ENCODE measurements at regions not wholly inside any gene's neighbourhood (a gene's known extent, or its start where the extent isn't known, plus 50 kb on each side); places are given as distances from the start of the nearest gene placed in this dataset.

DNA sequence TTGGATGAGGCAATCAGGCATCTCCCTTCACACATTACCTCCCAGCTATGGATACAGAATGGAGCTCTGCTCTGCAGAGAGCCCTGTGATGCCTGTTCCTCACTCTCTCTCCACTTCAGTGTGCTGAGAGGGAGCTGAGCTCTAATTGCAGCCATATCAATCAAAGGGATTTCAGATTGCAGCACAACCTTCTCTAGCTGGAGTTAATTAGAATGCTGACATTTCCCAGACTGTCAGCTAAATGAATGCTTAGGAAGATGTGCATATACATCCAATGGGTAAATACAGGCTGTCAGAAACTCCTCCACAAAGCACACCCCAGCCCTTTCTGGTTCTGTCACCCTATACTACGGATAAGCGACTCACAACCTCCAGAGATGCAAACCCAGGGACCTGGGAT lies 402.6 kb downstream of the EIPR1 start:
- no peak for DNase-seq

GRCh38 chr2:2960441-2961133 lies 417.0 kb downstream of the EIPR1 start:
- no peak for DNase-seq

DNA sequence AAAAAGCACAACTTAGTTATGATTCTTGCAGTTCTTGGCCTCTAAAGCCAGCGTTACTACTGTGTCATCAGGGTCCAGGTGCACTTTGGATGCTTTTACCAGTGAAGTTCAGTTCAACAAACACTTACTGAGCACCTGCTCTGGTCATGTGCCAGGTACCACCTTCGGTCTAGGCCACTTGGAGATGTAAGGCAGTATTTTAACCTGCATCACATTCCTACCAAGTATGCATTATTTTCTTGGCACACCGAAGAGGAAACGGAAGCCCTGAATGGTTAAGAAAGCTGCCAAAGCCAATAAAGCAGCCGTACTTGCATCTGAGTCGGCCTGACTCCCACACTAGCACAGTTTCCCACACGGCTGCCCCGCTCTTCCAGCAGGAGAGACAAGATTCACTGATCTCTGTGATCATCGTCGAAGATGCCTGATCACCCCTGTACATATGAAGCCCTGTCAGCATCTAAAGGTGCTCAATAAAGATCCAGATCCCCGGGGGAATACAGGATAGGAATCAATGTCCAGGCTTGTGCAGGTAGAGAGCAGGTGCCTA lies 427.1 kb downstream of the EIPR1 start:
- DNase-seq = no peak

- no peak for DNase-seq
Measured at GRCh38 chr2:2947406-2947805, 430.2 kb downstream of the EIPR1 start.

- DNase-seq = no peak
Measured at GRCh38 chr2:2942906-2943305, 434.7 kb downstream of the EIPR1 start.

DNA sequence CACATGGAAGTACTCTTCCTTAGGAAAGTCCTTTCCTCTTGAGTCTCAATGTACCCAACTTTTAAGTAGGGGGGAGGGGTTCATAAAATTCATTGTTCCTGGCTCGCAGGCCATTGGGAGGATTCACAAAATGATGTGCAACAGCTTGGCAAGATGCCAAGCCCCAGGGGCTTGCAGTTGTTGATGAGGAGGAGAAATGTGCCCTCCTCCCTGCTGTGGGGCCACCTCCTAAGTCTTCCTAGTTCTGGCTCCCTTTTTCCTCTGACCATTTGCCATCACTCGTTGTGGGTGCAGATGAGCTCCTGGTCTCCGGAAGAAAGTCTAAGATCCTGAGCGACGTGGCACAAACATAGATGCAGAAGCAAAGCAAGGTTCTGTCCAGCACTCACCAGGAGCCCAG lies 435.4 kb downstream of the EIPR1 start:
- no peak for DNase-seq

DNA sequence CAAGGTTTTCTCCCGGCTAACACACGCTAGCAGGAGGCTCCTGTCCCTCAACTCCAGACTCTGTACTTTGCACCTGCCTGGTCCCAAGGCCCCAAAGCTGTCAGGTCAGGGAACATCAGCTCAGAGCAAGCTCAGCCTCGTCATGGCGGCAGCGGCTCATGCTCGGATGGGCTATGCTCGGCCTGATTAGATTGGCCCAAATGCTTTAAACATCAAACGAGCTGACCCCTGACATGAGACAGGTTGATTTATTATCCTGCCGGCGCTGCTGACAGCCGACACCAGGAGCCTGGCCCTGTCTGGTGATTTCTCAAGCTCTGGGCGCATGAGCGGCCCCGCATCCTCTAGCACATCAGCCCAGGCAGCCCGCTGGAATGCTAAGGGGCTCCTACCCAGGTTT lies 436.4 kb downstream of the EIPR1 start:
- DNase-seq = no peak

DNA sequence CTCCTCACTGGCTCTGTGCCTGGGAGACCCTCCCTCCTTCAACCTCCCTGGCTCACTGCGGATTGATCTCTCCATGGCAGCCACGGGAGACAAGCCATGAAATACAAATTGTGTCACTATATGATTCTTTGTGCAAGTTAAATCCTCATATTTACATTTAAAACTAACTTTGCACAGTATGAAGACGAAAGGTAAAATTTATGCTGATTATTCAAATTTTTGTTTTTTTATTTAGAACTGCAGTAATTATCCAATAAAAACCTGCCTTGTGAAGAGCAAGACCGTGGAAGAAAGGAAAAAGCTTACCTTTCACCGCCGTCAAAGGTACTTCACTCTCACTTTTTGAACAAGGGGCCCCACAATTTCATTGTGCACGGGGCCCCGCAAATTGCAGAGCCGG lies 436.9 kb downstream of the EIPR1 start:
- DNase-seq = no peak

- DNase-seq = no peak
Measured at GRCh38 chr2:2940061-2940460, 437.6 kb downstream of the EIPR1 start.

- no peak for DNase-seq
Measured at GRCh38 chr2:2939078-2939795, 438.4 kb downstream of the EIPR1 start.

- DNase-seq = no peak
Measured at GRCh38 chr2:2938481-2938880, 439.1 kb downstream of the EIPR1 start.

DNA sequence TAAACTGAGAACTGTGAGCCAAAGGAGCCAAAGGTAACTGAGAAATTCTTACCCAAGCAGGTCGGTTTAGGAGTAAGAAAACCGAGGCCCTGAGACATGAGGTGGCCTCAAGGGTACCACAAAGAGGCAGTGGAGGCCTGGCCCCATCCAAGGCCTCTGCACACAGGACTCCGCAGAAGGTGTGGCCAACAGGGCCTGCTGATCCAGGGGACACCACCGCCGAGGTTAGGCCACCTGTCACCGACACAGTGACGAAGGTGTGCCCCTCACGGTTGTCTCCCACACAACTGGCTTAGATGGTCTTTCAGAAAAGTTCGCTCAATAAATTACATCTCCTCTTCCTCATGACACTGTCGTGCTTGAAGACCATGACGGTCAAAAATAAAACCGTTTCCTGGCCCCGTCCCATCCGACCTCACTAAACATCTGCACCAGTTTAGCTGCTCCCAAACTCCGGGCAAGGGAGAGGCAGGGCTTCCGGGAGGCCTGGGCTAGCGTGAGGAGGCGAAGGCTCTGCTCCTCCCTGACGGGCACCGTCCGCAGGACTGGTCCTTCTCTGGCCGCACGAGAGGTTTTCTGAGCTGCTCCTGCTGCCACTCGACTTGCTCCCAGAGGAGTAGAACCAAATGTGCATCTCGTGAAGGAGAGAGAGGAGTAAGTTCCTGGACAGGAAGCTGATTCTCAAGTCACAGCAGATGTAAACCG lies 442.0 kb downstream of the EIPR1 start:
- no peak for DNase-seq

DNA sequence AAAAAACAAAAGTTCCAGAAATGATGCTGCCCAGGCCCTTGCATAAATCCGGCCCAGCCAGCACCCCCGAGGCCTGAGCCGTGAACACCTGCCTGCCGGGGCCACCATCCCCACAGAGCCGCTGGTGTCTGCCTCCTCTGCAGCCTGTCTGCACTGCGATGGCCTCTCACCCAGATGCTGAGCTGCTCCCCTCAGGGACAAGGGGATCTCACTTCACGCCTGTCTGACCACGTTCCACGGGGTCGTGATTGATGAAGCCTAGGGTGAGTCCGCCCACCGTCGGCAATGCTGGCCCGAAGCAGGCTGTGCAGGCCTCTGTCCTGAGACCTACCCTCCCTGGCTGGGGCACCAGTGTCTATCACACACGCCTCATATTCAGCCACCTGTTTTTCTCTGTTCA lies 444.2 kb downstream of the EIPR1 start:
- DNase-seq = no peak

DNA sequence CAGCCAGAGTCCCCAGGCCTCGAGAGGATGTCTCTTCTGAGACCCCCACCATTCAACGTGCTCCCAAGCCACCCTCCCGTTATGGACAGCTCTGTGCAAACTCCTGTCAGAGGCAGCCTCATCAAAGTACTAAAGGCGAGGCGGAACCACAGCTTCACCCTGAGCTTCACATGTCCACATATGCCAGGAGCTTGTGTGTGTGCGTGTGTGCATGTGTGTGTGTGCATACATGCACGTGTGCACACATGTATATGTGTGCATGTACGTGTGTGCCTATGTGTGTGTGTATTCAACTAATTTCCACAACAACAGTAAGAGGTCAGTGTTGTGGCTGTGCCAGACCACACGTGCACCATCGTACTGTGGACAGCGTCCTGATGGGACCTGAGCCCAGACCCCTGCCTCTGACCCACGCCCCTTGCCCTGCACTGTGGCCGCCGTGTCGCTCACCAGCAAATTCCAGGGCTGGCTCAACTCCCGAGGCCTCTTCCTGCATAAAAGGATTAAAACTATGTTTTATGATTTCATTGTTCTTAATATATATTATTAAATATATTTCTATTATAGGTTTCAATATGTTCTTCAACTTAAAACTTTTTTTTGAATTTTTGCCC lies 444.8 kb downstream of the EIPR1 start:
- no peak for DNase-seq

GRCh38 chr2:2932189-2932588 lies 445.4 kb downstream of the EIPR1 start:
- DNase-seq = no peak

- DNase-seq = no peak
Measured at GRCh38 chr2:2931318-2932075, 446.1 kb downstream of the EIPR1 start.

- no peak for DNase-seq
Measured at GRCh38 chr2:2930841-2931240, 446.8 kb downstream of the EIPR1 start.

GRCh38 chr2:2926858-2927175 lies 450.8 kb downstream of the EIPR1 start:
- DNase-seq = no peak

DNA sequence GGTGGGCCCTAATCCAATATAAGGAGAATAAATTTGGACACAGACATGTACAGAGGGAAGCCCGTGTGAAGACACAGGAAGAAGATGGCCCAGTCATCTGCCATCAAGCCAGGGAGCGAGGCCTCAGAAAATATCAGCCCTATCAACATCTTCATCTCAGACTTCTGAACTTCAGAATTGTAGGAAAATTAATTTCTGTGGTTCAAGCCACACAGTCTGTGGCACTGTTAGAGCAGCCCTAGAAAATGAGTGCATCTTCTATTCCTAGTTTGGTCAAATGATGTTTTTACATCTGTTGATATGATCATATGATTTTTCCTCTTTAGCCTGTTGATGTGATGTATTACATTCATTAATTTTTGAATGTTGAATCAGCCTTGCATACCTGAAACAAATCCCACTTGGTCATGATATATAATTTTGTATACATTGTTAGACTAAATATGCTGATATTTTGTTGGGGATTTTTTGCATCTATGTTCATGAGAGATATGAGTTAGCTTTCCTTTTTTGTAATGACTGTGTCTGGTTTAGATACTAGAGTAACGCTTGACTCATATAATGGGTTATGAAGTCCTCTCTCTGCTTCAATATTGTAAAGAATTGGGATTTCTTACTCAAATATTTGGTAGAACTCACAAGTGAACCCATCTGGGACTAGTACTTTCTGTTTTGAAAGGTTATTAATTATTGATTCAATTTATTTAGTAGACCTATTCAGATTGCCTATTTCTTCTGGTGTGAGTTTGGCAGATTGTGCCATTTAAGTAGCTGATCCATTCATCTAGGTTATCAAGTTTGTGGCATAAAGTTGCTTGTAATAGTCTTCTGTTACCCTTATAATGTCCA lies 451.4 kb downstream of the EIPR1 start:
- no peak for DNase-seq

GRCh38 chr2:2922156-2922555 lies 455.5 kb downstream of the EIPR1 start:
- no peak for DNase-seq

- no peak for DNase-seq
Measured at GRCh38 chr2:2921011-2921720, 456.5 kb downstream of the EIPR1 start.

Data from activated T-cell treated with anti-CD3 and anti-CD28 coated beads for 4 hours (primary cell).